WERI-Rb-1 (cell line): ENCODE measurements at regions not wholly inside any gene's neighbourhood (a gene's known extent, or its start where the extent isn't known, plus 50 kb on each side); places are given as distances from the start of the nearest gene placed in this dataset.

Experiments used
- DNase-seq: peaks from one replicate; pipeline ENCODE4 v3.0.0-alpha.2; 2020
- H3K27ac ChIP-seq: fragments of 250-450 bp; sonication (Bioruptor Pico); 2 replicates; pipeline ENCODE4 v1.5.1; 2020; ENCODE audit warnings: mild to moderate bottlenecking, moderate library complexity
- H3K27me3 ChIP-seq: fragments of 250-450 bp; sonication (Bioruptor Pico); 2 replicates; pipeline ENCODE4 v1.5.1; 2021; ENCODE audit warnings: mild to moderate bottlenecking, low read depth, moderate library complexity; ENCODE audit not compliant: insufficient read depth, severe bottlenecking
- H3K36me3 ChIP-seq: fragments of 250-450 bp; sonication (Bioruptor Pico); 2 replicates; pipeline ENCODE4 v1.5.1; 2020; ENCODE audit warnings: mild to moderate bottlenecking, moderate library complexity
- H3K4me3 ChIP-seq: 2 replicates; pipeline ENCODE4 v1.5.1; 2011; ENCODE audit warnings: low read depth, mild to moderate bottlenecking, control low read depth, low read length
- H3K9me3 ChIP-seq: fragments of 250-450 bp; sonication (Bioruptor Pico); 2 replicates; pipeline ENCODE4 v1.5.1; 2021; ENCODE audit warnings: mild to moderate bottlenecking, moderate library complexity; ENCODE audit not compliant: severe bottlenecking
- TF ChIP-seq, protein P1 (sequence below): IDR thresholded peaks from 2 replicates; pipeline ENCODE4 v1.5.1; 2011; ENCODE audit warnings: low read depth, mild to moderate bottlenecking, control low read depth, inconsistent platforms, low read length

DNA sequence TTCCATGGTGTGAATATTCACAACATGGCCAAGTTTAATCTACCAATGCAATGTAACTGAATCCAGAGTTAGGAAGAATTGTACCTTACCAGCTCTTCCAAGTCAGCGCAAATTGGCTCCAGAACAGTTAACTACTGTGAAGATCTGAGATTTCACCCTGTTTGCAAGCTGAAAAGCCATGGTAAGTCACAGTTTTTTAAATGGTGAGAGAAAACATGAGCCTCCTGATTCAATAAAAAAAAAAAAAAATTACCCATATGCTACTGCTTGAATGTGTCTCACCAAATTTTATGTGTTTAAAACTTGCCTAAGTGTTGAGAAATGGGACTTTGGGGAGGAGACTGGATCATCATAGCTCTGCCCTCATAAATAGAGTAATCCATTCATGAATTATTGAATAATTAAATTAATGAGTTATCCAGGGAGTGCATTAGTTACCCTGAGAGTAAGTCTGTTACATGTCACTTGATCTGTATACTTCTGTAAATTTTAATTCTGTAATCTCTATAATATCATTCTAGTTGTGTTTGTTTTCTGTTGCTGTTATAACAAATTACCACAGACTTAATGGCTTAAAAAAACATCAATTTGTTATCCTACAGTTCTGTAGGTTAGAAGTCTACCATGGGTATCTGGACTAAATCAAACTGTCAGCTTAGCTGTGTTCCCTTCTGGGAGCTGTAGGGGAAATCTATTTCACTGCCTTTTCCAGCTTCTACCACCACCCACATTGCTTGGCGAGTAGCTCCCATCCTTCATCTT is 1355.9 kb downstream of the GRIK2 start:
- no peak overlapping the region for H3K4me3 ChIP-seq
- H3K27me3 ChIP-seq: no peaks in the 10 kb centered on the region
- TF ChIP-seq, protein P1, sequence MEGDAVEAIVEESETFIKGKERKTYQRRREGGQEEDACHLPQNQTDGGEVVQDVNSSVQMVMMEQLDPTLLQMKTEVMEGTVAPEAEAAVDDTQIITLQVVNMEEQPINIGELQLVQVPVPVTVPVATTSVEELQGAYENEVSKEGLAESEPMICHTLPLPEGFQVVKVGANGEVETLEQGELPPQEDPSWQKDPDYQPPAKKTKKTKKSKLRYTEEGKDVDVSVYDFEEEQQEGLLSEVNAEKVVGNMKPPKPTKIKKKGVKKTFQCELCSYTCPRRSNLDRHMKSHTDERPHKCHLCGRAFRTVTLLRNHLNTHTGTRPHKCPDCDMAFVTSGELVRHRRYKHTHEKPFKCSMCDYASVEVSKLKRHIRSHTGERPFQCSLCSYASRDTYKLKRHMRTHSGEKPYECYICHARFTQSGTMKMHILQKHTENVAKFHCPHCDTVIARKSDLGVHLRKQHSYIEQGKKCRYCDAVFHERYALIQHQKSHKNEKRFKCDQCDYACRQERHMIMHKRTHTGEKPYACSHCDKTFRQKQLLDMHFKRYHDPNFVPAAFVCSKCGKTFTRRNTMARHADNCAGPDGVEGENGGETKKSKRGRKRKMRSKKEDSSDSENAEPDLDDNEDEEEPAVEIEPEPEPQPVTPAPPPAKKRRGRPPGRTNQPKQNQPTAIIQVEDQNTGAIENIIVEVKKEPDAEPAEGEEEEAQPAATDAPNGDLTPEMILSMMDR: no peak
- H3K36me3 ChIP-seq: no peaks in the 10 kb centered on the region
- no peak for DNase-seq
- no peaks in the 10 kb centered on the region for H3K9me3 ChIP-seq
- H3K27ac ChIP-seq: no peak overlapping the region

DNA sequence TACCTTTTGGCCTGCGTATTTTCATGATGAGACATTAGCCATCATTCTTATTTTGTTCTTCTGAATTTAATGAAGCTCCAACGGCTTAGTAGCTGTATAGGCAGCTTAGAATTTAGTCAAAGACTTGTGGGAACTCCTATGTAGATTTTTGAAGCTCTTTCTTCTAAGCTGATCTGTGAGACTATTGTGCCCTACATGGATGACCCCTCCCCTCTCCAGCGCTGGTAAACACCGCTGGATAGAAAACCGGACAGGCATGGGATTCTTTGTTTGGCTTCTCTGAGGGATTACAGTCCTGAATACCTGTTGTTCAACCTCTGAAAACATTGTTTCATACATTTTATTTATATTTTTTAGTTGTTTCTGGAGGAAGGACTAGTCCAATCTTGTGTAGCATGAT is 1353.4 kb downstream of the GRIK2 start:
- no peaks in the 10 kb centered on the region for H3K9me3 ChIP-seq
- H3K4me3 ChIP-seq: no peak overlapping the region
- H3K36me3 ChIP-seq: no peaks in the 10 kb centered on the region
- DNase-seq: no peak
- H3K27me3 ChIP-seq: no peaks in the 10 kb centered on the region
- H3K27ac ChIP-seq: no peak overlapping the region
- TF ChIP-seq, protein P1: no peak

DNA sequence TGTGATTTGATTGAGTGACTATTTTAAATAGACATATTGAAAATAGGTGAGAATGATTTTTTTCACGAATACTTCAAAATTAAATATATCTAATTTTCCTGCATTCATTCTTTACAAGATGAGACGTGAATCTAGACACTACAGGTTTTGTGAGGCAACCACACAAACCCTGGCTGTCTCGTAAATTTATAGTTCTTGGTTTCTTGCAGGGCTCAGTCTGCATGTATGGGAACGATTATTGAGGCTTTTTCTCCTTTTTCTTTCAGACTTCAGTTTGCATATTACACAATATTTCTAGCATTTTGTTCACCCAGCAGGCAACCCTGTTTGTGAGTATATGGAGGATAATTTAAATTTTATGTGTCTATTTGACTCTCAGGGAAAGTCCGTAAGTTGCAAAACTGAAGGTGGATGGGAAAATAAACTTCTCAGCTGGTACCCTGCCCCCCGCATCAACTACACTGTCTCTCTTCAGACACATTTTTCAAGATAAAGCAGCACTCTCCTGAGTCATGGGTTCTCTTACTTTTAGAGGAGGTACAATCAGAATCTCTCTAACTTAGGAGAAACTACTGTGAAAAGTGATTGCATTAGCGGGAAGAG is 1349.3 kb downstream of the GRIK2 start:
- Histone ChIP-seq H3K27me3 (no peaks in the 10 kb centered on the region), H3K27ac (no peak overlapping the region), H3K36me3 (no peaks in the 10 kb centered on the region), H3K9me3 (no peaks in the 10 kb centered on the region), H3K4me3 (no peak overlapping the region)
- TF ChIP-seq, protein P1: no peak
- DNase-seq: no peak

DNA sequence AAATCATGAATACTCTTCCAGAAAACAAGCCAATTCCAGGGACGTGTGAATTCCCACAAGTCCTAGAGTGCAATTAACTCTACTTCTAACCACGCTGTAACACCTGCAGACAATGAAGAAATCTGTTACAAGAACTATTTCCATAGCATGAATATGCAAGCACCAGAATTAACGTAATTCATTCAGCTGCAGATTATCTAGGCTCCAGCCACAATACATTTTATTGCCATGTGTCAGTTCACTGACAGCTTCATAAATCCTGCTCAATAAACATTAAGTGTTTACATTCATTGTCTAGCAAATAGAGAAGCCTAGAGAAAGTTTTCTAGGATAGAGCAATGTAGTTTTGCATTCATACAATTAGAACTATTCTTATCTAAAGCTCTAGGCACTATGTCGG is 1348.5 kb downstream of the GRIK2 start:
- Histone ChIP-seq H3K9me3 (no peaks in the 10 kb centered on the region), H3K27me3 (no peaks in the 10 kb centered on the region), H3K4me3 (no peak overlapping the region), H3K36me3 (no peaks in the 10 kb centered on the region), H3K27ac (no peak overlapping the region)
- TF ChIP-seq, protein P1: no peak
- DNase-seq: no peak

DNA sequence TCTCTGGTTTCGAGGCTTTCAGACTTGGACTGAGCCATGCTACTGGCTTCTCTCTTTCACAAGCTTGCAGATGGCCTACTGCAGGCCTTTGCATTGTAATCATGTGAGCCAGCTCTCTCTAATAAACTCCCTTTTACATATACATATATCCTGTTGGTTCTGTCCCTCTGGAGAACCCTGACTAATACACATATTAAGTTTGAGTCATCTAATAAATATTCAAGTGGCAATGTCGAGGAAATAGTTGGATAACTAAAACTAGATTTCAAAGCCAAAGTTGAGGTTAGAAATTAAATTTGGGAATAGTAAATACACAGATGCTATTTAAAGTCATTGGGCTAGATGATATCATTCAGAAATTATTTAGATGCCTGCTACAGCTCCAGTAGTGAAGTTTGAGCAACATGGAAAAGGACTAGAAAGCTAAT is 1343.4 kb downstream of the GRIK2 start:
- DNase-seq: no peak
- TF ChIP-seq, protein P1: no peak
- H3K27ac ChIP-seq: no peak overlapping the region
- H3K9me3 ChIP-seq: no peaks in the 10 kb centered on the region
- H3K4me3 ChIP-seq: no peak overlapping the region
- no peaks in the 10 kb centered on the region for H3K27me3 ChIP-seq
- no peaks in the 10 kb centered on the region for H3K36me3 ChIP-seq
